Subcutaneous abdominal adipose tissue (tissue), 5 donors: ENCODE measurements at regions not wholly inside any gene's neighbourhood (a gene's known extent, or its start where the extent isn't known, plus 50 kb on each side); places are given as distances from the start of the nearest gene placed in this dataset.

Experiments used
- H3K27ac ChIP-seq: one replicate; pipeline ENCODE4 v1.7.0; 2013; ENCODE audit warnings: low read depth, mild to moderate bottlenecking, inconsistent platforms, low read length, moderate library complexity
- H3K27me3 ChIP-seq, 5 donors: one replicate each; pipeline ENCODE4 v1.7.0; 2013; ENCODE audit warnings: low read length in 5 of 5, inconsistent platforms in 1 of 5; ENCODE audit not compliant: control insufficient read depth in 5 of 5, insufficient read depth in 4 of 5
- H3K36me3 ChIP-seq, 5 donors: one replicate each; pipeline ENCODE4 v1.7.0; 2013; ENCODE audit warnings: low read length in 5 of 5; ENCODE audit not compliant: control insufficient read depth in 5 of 5, insufficient read depth in 5 of 5
- H3K4me1 ChIP-seq, 5 donors: one replicate each; pipeline ENCODE4 v1.7.0; 2013; ENCODE audit warnings: low read length in 5 of 5, mild to moderate bottlenecking in 3 of 5, moderate library complexity in 1 of 5; ENCODE audit not compliant: control insufficient read depth in 5 of 5, insufficient read depth in 5 of 5
- H3K4me3 ChIP-seq, 5 donors: one replicate each; pipeline ENCODE4 v1.7.0; 2013; ENCODE audit warnings: low read length in 5 of 5, low read depth in 1 of 5
- H3K9ac ChIP-seq, 5 donors: one replicate each; pipeline ENCODE4 v1.7.0; 2013; ENCODE audit warnings: low read length in 5 of 5, mild to moderate bottlenecking in 4 of 5, moderate library complexity in 3 of 5
- H3K9me3 ChIP-seq, 5 donors: one replicate each; pipeline ENCODE4 v1.7.0; 2013; ENCODE audit warnings: low read length in 5 of 5; ENCODE audit not compliant: control insufficient read depth in 5 of 5
- donor health status: healthy.
- donor health status: healthy.
- donor health status: healthy.
- donor health status: healthy.
- donor health status: healthy.

DNA sequence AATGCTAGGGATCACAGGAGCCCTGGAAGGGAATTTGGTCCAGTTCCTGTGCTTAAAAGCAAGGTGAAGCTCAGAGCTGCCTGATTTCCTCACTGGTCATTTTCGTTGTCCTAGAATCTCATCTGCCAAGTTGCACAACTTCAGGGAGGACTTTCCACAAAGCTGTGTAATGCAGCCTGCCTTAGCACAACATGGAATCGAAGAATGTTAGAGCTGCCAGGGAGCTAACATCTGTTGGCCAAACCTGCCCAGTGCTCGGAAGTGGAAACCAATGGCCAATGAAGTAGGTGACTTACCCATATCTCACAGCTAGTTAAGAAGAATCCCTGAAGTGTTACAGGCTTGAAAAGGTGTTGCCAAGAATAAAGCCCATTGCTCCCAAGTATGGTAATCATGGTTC lies 79.9 kb upstream of the SSTR1 start:
- H3K36me3 ChIP-seq: no peaks in the 10 kb centered on the region
- no peaks in the 10 kb centered on the region for H3K9me3 ChIP-seq
- H3K27ac ChIP-seq: no peak overlapping the region
- H3K4me1 ChIP-seq: no peaks in the 10 kb centered on the region
- H3K4me3 ChIP-seq: no peak overlapping the region
- H3K9ac ChIP-seq: no peak overlapping the region
- H3K27me3 ChIP-seq: no peaks in the 10 kb centered on the region

DNA sequence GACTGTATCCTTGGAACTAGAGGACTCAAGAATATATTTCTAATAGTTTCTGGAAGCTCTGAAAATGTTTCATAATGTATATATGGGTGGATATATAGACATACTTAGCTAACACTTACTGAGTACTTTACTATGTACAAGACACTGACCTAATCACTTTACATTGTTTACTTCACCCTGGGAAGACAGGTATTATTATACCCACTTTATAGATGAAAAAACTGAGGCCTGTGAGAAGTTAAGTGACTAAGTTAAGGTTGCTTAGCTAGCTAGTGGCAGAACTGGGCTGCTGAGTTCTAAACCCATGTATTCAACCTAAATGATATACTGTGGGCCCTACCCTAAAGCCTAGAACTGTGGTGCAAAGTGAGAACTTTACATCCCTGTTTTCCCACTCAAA lies 79.1 kb upstream of the SSTR1 start:
- H3K36me3 ChIP-seq: no peaks in the 10 kb centered on the region
- no peak overlapping the region for H3K27ac ChIP-seq
- no peaks in the 10 kb centered on the region for H3K27me3 ChIP-seq
- H3K4me1 ChIP-seq: no peaks in the 10 kb centered on the region
- no peak overlapping the region for H3K9ac ChIP-seq
- no peak overlapping the region for H3K4me3 ChIP-seq
- no peaks in the 10 kb centered on the region for H3K9me3 ChIP-seq

DNA sequence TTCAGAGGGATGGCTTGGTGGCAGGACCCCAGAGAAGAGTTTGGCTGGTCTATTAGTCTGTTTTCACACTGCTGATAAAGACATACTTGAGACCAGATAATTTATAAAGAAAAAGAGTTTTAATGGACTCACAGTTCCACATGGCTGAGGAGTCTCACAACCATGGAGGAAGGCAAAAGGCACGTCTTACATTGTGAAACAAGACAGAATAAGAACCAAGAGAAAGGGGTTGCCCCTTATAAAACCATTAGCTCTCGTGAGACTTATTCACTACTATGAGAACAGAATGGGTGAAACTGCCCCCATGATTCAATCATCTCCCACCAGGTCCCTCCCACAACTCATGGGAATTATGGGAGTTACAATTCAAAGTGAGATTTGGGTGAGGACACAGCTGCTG lies 78.5 kb upstream of the SSTR1 start:
- Histone ChIP-seq H3K27me3 (no peaks in the 10 kb centered on the region), H3K9ac (no peak overlapping the region), H3K4me1 (no peaks in the 10 kb centered on the region), H3K9me3 (no peaks in the 10 kb centered on the region), H3K36me3 (no peaks in the 10 kb centered on the region), H3K27ac (no peak overlapping the region), H3K4me3 (no peak overlapping the region)

DNA sequence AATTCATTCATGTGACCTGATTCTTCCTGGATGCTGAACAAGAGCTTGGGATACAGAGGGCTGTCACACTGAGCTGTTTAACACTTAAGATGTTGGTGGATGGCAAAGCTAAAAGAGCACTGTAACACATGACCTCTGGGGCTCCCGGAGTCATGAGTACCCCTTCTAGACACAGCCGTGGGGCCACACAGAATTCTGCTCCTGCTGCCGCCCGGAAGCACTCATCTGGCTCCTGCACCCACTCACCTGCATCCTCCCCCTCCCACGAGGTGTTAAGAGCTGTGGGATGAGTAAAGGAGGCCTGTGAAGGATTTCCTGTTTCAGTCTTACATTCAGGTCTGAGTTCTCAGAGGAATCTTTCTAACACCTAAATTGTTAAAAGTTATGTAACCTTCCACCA lies 78.0 kb upstream of the SSTR1 start:
- H3K27ac ChIP-seq: no peak overlapping the region
- no peaks in the 10 kb centered on the region for H3K27me3 ChIP-seq
- no peak overlapping the region for H3K4me3 ChIP-seq
- H3K9me3 ChIP-seq: no peaks in the 10 kb centered on the region
- no peaks in the 10 kb centered on the region for H3K36me3 ChIP-seq
- no peak overlapping the region for H3K9ac ChIP-seq
- H3K4me1 ChIP-seq: no peaks in the 10 kb centered on the region

DNA sequence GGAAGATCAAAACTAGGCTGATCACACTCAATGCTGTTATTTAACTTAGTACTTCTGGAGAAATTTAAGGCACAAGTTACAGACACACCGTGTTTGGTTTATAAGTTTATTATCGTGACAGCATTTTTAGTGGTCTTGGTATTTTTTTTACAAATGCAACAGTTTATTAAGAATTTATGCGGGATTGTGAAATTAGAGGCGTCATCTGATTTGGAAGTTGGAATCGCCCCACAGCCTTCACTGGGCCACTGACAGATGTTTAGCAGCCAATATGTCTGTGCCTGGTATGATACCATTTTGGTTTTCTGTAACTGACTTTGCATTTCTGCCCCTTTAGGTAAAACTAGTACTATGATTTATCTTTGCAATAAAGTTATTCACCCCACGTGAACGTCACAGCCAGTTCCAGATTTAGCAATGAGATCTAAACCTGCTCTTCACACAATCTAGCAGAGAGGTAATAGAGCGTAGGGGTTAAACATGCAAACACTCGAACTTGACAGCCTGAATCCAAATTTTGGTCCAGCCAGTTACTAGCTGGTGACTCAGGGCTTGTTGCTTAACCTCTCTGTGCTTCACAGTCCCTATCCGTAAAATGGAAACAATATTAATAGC lies 73.2 kb upstream of the SSTR1 start:
- no peak overlapping the region for H3K27ac ChIP-seq
- no peak overlapping the region for H3K4me3 ChIP-seq
- no peaks in the 10 kb centered on the region for H3K36me3 ChIP-seq
- no peaks in the 10 kb centered on the region for H3K9me3 ChIP-seq
- H3K4me1 ChIP-seq: no peaks in the 10 kb centered on the region
- no peak overlapping the region for H3K9ac ChIP-seq
- H3K27me3 ChIP-seq: no peaks in the 10 kb centered on the region

DNA sequence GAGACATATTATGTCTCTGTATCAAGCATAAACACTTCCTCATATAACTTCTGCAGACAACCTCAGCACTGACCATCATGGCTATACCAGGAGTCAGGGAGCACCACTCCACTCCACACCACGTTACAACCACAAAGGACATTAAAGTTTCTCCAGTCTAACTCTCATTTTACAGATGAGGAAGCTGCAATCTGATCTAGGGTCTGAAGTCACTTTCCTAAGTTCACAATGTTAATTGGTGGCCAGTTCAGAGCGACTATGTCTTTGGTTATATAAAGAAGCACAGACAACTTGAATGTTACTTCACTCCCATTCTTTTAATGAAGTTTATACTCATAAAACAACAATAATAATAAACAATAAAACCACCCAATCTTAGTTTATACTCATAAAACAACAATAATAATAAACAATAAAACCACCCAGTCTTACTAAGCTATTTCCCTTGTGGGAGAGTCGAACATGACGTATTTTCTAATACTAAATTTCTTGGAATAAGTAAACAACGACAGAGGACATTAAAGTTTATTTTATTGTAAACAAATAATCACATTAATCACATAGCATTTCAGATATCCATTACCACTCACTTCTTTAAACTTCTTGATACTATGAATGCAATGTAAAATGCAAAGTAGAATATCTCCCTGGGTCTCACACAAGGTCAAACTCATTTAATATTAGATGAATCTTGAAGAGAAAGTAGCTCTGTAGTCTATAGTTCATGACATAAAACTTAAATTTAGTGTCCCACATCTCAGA lies 72.4 kb upstream of the SSTR1 start:
- Histone ChIP-seq H3K4me3 (no peak overlapping the region), H3K36me3 (no peaks in the 10 kb centered on the region), H3K4me1 (no peaks in the 10 kb centered on the region), H3K27ac (no peak overlapping the region), H3K9ac (no peak overlapping the region), H3K27me3 (no peaks in the 10 kb centered on the region), H3K9me3 (peaks cover 0 to 2% (median 0%) of the 10 kb centered on the region in 5 donors)

DNA sequence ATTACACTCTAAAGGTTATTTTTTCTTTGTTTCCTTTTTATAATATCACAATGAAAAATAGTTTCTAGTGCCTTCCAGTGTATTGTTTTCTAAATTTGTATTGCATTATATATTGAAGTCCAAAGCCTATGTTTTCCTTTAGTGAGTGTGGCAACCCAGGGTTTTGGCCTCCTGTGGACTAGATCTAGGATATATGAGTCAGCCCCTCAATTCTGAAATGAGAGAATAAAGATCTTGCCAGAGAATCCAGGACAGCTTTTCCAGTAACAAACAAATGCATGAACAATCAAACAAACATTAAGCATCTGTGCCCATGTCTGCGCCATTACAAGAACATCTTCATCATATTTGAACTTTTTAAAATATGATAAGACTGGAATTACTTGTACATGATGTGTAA lies 70.7 kb upstream of the SSTR1 start:
- Histone ChIP-seq H3K36me3 (no peaks in the 10 kb centered on the region), H3K4me1 (no peaks in the 10 kb centered on the region), H3K4me3 (no peak overlapping the region), H3K9ac (no peak overlapping the region), H3K27ac (no peak overlapping the region), H3K9me3 (peaks cover 0 to 2% (median 0%) of the 10 kb centered on the region in 5 donors), H3K27me3 (no peaks in the 10 kb centered on the region)

DNA sequence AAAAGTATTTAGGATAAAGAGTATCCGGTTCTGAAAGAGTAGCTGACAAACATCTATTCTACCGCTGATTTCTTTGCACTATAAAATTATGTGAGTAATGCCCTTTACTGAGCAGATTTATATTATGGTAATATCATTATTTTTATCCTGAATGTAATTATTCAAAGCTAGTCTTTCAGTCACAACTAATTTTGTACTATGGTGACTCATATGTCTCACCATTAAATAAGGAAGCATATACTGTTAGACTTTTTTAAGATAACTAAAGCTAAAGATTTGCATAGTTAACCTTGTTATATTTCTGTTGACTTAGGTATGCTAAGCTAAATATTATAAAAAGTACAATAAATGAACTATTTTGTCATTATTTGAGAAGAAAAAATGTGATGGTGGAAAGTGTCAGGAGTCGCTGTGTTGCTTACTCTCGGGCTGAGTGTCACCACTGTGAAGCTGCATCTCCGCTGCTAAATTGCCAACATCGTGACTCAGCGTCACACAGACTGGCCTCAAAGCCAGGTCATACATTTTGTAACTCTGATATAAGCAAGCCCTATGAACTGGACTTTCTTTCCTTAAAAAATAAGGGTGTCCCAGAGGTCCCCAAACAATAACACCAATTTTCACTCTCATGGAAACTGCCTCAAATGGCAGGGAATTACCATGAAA lies 69.1 kb upstream of the SSTR1 start:
- no peaks in the 10 kb centered on the region for H3K36me3 ChIP-seq
- H3K9me3 ChIP-seq: peaks cover 0 to 2% (median 0%) of the 10 kb centered on the region in 5 donors
- H3K9ac ChIP-seq: no peak overlapping the region
- no peaks in the 10 kb centered on the region for H3K27me3 ChIP-seq
- H3K4me3 ChIP-seq: no peak overlapping the region
- H3K4me1 ChIP-seq: no peaks in the 10 kb centered on the region
- no peak overlapping the region for H3K27ac ChIP-seq

DNA sequence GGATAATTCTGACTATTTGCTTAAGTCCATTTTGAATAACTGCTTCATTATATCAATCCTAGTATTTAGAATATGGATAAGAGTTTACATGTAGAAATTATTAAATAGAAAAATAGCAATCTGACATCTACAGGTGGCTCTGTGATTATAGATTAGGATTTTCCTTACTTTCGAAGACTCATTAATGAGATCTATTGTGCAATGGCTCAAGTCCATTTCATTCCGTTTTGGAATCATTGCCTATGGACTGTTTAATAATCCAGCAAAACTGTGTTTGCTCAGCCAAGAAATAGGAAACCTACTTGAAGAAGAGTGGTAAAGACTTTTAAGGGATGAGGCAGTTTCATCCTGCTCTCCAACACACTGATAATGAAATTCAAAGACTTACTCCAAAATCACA lies 67.8 kb upstream of the SSTR1 start:
- Histone ChIP-seq H3K4me3 (no peak overlapping the region), H3K9me3 (peaks cover 0 to 2% (median 0%) of the 10 kb centered on the region in 5 donors), H3K9ac (no peak overlapping the region), H3K36me3 (no peaks in the 10 kb centered on the region), H3K27me3 (no peaks in the 10 kb centered on the region), H3K4me1 (no peaks in the 10 kb centered on the region), H3K27ac (no peak overlapping the region)

DNA sequence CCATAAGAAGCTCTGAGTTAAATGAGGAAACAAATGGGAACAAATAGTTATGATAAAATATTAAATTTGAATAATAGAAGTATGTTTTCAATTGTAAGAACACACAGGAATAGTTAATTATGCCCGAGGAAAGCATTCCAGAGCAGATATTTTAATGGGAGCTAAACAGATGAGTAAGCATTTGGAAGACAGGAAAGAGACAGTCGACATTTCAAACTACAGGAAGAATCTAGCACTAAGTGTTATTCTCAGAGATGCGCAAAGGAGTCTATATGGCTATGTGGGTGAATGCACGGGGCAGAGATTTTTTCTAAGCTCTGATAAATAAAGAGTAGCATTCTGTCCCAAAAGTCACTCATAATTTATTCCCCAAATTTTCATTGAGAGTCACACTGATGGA lies 64.5 kb upstream of the SSTR1 start:
- H3K36me3 ChIP-seq: no peaks in the 10 kb centered on the region
- no peak overlapping the region for H3K27ac ChIP-seq
- H3K9me3 ChIP-seq: peaks cover 0 to 2% (median 0%) of the 10 kb centered on the region in 5 donors
- no peaks in the 10 kb centered on the region for H3K4me1 ChIP-seq
- H3K27me3 ChIP-seq: no peaks in the 10 kb centered on the region
- no peak overlapping the region for H3K4me3 ChIP-seq
- no peak overlapping the region for H3K9ac ChIP-seq
